ENCODE measurements at regions not wholly inside any gene's neighbourhood (a gene's known extent, or its start where the extent isn't known, plus 50 kb on each side); places are given as distances from the start of the nearest gene placed in this dataset.

DNA sequence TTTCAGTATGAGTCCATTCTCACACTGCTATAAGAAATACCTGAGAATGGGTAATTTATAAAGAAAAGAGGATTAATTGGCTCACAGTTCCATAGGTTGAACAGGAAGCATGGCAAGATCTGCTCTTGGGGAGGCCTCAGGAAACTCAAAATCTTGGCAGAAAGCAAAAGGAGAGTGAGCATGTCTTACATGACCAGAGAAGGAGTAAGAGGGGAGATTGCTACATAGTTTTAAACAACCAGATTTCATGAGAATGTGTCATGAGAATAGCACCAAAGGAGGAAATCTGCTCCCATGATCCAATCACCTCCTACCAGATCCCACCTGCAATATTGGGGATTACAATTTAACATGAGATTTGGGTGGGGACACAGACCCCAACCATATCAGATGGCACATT, 672.4 kb downstream of the HTR1B start:
- H3K79me2 ChIP-seq (ENCODE audit: insufficient read depth, low read length) = no peaks in the 10 kb centered on the region
- peaks cover 21% of the 10 kb centered on the region for H3K4me1 ChIP-seq (ENCODE audit: insufficient read depth, low read length)
- POLR2A ChIA-PET = no interaction called here
- peak overlapping the region; percentile 68 for H3K4me2 ChIP-seq (ENCODE audit: low read depth, low read length)
- TF ChIP-seq TOPORS (CRISPR knock-in tag; IDR thresholded peaks at IDR 0.05) (no peak), CENPT (CRISPR knock-in tag; IDR thresholded peaks at IDR 0.05; ENCODE audit: low read depth) (no peak), NKX3-1 (CRISPR knock-in tag; IDR thresholded peaks at IDR 0.05) (no peak), KAT8 (CRISPR knock-in tag; IDR thresholded peaks at IDR 0.05) (no peak), ZNF318 (CRISPR knock-in tag; IDR thresholded peaks at IDR 0.05) (no peak), ZFYVE20 (CRISPR knock-in tag; IDR thresholded peaks at IDR 0.05; ENCODE audit: borderline replicate concordance, low read depth) (no peak), JARID2 (CRISPR knock-in tag; IDR thresholded peaks at IDR 0.05; ENCODE audit: insufficient replicate concordance) (no peak), SETDB1 (CRISPR knock-in tag; IDR thresholded peaks at IDR 0.05; ENCODE audit: borderline replicate concordance) (no peak)
- TF ChIP-seq, protein P1, sequence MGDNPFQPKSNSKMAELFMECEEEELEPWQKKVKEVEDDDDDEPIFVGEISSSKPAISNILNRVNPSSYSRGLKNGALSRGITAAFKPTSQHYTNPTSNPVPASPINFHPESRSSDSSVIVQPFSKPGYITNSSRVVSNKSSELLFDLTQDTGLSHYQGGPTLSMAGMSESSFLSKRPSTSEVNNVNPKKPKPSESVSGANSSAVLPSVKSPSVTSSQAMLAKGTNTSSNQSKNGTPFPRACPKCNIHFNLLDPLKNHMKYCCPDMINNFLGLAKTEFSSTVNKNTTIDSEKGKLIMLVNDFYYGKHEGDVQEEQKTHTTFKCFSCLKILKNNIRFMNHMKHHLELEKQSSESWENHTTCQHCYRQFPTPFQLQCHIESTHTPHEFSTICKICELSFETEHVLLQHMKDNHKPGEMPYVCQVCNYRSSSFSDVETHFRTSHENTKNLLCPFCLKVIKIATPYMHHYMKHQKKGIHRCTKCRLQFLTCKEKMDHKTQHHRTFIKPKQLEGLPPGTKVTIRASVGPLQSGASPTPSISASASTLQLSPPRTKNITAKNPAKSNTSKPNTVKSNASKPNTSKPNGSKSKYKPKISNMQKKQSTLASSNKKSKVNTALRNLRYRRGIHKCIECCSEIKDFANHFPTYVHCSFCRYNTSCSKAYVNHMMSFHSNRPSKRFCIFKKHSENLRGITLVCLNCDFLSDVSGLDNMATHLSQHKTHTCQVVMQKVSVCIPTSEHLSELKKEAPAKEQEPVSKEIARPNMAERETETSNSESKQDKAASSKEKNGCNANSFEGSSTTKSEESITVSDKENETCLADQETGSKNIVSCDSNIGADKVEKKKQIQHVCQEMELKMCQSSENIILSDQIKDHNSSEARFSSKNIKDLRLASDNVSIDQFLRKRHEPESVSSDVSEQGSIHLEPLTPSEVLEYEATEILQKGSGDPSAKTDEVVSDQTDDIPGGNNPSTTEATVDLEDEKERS (CRISPR knock-in tag; IDR thresholded peaks at IDR 0.05) = no peak
- DNase-seq (ENCODE audit: low spot score) = no peak
- H3K36me3 ChIP-seq (replicated peaks in 1 of 2; ENCODE audit: control insufficient read depth in 1 of 2, insufficient read depth in 2 of 2, low read length in 2 of 2) = no peaks in the 10 kb centered on the region
- no TSS peak for BruUV-seq (replicated peaks)
- no peak for ATAC-seq
- no peaks in the 10 kb centered on the region for H4K20me1 ChIP-seq (ENCODE audit: insufficient read depth, low read length)
- no peak for FAIRE-seq
- H3K9ac ChIP-seq (ENCODE audit: insufficient read depth, low read depth, low read length) = no peak overlapping the region
- H3K4me3 ChIP-seq (replicated peaks in 1 of 3; ENCODE audit: insufficient read depth in 1 of 3, low read depth in 2 of 3, low read length in 3 of 3) = no peak overlapping the region
- H3K27ac ChIP-seq (ENCODE audit: extremely low read length, insufficient read depth, low read length) = no peak overlapping the region
- intact Hi-C loops (cut with micrococcal nuclease; ENCODE audit: unreplicated experiment) = loop anchor here (5.0 kb wide), 1 partner anchor 999 kb away; no protein-coding TSS in a partner anchor
- H3K9me3 ChIP-seq (ENCODE audit: low read length) = peaks cover 12% of the 10 kb centered on the region; the same call in 1 of the 2 replicates
- H3K27me3 ChIP-seq (ENCODE audit: control insufficient read depth in 1 of 2, insufficient read depth in 2 of 2, low read length in 2 of 2) = no peaks in the 10 kb centered on the region
- in situ Hi-C loops (cut with HindIII; ENCODE audit: extremely low pct_ligation_motif_present, low pct_unique_long_range_greater_than_20kb) = no loop called here
- CTCF ChIA-PET (ENCODE audit: low intra/inter-chr PET ratio, low total read pairs) = no interaction called here
- H2AFZ ChIP-seq (ENCODE audit: low read length) = no peak overlapping the region

Measured in HepG2 (cell line).